ENCODE measurements at regions not wholly inside any gene's neighbourhood (a gene's known extent, or its start where the extent isn't known, plus 50 kb on each side); places are given as distances from the start of the nearest gene placed in this dataset.

DNA sequence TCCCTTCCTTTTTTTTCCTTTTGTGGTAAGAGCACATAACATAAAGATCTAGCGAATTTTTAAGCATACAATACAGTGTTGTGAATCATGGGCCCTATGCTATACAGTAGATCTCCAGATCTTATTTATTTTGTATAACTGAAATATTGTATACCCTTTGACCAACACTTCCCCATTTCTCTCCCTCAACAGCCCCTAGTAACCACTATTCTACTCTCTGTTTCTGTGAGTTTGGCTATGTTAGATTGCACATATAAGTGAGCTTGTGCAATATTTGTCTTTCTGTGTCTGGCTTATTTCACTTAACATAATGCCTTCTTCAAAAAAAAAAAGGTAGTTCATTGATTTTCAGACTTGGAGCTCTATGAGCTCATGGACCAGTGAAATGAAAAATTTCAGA is 180.5 kb downstream of the C11orf91 start:
- DNase-seq, result no peak

DNA sequence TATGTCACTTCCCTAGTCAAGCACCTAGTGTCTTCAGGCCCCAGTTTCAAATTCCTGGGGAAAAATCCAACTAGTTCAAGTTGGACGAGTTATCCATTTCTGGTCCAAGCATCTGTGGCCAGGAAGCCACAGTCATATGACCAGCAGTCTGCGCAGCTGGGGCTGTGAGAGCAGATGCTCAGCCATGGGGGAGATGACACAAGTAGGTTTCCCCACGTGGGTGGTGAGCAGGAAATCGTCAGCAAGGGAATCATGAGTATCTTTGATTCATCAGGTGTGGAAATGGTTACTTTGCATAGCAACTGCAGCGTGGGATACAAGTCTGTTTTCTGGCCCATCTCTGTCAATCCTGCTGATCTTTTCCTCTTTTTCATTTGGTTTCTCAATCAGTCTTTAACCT is 185.3 kb downstream of the C11orf91 start:
- DNase-seq, result no peak

DNA sequence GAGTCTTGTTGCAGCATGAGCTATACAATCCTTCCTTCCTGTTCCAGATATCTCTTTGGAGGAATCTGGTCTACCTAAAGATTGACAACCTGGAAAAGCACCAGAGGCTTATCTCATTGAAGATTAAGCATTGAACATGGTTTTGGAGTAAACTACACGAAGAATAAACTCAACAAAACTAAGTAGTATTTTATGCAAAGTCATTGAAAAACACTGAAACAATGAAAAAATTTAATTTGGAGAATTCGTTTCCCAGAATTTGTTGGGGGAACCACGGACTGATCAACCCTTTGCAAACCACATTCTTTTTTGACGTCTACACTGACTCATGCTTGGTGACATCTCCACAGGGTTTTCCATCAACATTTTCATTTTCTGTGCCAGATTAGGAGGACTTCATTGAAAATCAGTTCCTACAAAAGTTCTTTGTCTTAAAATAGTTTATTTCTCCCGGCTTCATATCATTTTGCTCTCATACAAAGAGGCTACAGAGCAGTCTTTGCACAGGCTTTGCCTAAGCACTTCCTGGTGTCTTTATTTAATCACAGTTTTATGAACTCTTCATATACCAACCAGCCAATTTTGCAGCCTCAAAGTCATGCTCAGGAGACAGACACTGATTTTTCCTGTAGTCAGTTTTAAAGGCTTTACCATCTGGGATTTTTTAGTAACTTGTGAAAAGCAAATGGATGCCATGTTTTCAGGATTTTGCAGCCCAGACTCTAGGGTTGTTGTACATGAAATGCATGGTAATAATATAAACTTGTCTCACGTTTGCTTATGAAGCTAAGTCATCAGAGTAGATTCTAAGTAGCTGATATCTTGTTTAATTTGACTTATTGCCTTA is 186.3 kb downstream of the C11orf91 start:
- DNase-seq, result no peak

DNA sequence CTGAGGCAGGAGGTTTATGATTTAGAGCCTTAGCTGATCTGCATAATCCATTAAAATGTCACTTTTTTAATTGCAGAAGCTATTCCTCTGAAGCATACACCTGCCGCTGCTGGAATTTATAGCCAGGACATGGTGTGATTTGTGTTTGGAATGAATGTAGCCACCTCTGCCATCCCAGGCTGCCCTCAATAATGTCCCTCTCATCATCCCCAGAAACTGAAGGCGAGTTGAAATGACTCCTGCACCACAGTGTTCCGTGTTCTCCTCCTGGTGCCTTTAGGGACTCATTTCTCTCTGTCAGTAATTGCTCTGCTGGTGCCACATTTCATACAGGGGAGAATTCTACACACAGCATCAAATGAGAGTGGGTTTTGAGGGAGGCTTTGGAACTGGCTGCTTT is 191.0 kb downstream of the C11orf91 start:
- DNase-seq, result no peak

DNA sequence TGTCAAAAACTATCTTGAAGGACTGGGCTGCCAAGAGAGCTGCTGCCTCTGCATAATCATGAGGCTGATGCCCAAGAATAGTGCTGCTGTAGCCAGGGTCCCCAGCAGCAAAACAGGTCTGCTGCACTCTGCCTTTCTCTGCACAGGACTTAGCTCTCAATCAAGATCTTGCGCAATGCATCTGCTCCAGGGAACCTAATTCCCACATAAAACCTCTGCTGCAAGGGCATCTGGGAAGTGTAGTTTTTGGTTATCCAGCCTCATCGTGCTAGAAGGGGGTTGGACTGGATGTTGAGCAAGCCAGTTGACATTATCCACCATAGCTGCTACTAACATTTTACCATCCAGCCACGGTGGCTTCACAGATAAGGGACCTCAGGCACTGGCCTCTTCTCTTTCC is 192.7 kb downstream of the C11orf91 start:
- no peak for DNase-seq

DNA sequence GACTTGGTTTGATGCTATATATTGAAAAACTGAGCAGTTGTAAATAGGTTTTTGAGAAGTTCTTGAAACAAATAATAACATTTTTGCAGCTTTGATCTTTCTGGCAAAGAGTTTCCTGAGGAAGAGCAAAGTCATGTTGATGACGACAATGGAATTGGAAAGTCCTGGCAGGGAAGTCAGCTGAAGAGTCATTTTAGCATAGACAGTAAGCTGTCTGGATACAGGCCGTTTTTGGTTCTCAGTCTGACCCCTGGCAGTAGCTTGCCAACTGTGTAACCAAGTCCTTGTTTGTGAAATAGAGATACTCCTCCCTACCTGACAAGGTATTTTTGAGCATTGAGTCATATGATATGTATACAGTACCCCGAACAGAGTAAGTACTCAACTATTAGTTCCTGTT is 193.3 kb downstream of the C11orf91 start:
- DNase-seq, result no peak

DNA sequence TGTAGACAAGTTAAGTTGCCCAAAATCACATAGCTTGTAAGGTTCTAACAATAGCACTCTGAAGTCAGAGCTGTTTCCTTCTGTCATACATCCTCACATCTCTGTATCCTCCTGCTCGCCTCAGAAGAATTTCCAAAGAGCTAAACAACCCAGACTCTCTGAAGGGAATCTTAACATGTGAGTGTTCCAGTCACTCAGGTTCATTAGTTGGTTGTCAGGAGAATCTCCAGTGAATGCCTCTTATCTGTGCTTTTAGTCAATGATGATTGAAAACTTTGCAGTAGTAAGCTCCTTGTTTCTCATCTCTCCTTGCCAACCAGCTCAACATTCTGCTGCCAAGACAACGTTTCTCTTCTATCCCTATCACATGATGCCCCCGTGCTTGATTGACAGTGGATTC is 195.5 kb downstream of the C11orf91 start:
- DNase-seq, result no peak

DNA sequence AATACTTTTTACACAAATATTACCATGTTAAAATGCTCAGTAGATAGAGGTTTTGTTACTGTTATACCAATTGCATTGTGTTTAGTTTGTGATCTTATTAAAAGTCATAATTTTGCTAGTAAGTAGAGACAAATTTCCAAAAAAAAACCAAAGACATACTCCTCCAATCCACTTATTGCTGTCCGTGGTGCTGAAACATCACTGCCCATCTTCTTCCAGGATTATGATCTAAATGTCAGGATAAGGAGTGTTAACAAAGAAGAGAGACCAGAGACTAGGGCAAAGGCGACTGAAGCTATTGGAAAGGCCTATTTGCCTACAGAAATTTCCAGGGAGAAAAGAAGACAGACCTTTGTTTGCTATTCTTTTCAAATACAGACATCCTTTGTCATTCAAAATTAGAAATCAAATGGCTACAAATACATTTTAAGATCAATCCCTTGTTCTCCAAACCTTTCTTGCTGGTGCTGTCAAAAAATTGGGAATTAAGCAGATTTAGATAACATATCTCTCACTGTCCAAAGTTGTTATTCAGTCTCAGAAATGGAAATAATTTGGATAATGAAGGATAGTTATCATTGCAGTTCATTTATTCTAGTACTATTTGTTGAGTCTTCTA is 199.7 kb downstream of the C11orf91 start:
- no peak for DNase-seq

DNA sequence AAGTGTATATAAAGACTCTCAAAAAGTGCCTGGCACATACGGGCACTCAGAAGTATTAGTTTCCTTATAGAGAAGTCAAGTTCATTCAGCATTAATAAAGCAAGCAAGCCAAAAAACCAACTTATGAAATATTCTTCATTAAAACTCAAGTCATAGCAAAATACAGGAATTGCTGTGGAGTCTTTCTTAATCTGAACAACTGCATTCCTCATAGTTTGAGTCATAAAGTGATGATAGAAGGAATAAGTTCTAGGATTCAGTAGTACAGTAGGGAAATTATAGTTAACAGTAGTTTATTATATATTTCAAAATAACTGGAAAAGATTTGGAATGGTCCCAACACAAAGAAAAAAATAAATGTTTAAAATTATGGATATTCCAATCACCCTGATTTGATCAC is 200.3 kb downstream of the C11orf91 start:
- DNase-seq, result no peak

DNA sequence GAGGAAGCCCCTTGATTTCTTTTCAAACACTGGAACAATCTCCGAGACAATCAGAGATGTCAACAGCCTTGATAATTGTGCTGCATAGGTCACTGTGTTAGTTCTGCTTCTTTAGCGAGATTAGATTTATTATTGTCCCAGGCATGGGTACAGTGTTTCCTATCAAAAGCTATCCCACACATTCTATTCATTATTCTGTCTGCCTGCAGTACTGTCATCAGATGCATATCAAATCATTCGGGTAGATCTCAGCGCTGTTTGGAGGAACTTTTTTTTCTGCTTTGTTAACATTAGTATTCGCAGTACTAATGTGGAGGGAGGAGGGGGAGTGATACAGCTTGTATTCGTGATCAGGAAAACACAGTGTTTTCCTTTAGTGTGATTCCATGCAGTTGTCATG is 208.0 kb downstream of the C11orf91 start:
- no peak for DNase-seq

DNA sequence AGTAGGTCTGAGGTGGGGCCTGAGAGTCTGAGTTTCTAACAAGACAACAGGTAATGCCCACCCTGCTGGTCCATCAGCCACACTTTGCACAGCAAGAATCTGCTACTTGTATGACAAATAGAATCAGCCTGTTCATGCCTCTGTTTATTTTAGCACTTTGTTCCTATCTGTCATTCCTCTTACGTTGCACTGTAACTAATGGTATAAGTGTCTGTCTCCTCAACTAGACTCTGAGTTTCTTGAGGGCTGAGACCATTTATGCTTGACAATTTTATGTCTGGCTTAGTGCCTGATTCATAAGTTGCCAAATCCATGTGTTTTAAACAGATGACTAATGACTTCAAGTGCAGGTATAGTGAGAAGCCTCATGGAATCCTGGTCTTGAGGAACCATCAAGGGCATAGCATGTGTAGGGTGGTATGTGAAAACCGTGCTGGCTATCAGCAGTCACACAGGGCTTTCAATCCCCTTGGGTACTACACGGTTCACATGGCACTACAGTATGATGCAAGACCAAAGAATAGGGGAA is 209.7 kb downstream of the C11orf91 start:
- DNase-seq, result no peak

DNA sequence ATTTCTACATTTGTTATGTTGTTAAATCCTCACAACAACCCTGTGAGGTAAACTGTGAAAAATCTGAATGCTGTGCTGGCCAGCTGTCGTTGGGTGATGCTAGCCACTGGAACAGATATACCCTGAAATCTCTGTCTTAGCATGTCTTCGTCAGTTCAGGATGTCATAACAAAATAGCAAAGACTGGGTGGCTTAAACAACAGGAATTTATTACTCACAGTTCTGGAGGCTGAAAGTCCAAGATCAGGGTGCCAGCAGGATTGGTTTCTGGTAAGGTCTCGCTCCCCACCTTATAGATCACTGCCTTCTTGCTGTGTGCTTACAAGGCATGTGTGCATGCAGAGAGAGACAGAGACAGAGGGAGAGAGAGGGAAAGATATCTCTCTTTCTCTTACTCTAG is 211.7 kb downstream of the C11orf91 start:
- no peak for DNase-seq

DNA sequence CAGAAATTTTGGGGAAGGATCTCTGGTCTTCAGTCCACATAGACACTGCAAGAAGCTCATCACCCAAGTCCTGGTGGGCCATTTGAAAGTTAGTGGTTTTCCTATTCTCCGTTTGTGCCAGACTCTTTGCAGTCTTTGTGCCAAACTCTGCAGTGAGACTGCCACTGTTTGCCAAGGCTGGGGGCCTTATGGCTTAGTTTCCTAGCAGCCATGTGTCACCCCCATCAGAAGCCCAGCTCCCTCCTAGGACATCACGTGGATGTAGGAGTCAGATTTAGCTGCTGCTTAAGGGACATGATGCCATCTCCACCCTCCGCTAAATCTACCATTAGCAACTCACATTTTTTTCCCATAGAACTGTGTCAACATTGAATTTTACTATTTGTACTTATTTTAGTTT is 220.0 kb downstream of the C11orf91 start:
- no peak for DNase-seq

DNA sequence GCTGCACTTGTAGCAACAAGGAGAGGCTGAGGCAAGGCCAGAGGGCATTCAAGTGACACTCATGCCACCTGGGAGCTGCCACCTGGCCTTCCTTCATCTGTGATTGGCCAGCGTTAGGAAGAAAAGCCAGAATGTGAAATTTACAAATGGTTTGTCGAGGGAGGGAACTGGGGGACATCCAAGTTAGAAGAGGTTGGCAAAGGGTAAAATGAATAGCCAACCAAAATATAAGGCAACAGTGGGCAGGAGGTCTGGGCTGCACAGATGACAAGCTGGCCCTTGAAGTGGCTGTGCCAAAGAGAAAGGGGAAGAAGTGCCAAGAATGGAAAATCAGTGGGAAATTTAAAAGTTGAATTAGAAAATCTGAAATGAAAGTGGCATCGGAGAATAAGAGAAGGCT is 221.4 kb downstream of the C11orf91 start:
- DNase-seq, result no peak

DNA sequence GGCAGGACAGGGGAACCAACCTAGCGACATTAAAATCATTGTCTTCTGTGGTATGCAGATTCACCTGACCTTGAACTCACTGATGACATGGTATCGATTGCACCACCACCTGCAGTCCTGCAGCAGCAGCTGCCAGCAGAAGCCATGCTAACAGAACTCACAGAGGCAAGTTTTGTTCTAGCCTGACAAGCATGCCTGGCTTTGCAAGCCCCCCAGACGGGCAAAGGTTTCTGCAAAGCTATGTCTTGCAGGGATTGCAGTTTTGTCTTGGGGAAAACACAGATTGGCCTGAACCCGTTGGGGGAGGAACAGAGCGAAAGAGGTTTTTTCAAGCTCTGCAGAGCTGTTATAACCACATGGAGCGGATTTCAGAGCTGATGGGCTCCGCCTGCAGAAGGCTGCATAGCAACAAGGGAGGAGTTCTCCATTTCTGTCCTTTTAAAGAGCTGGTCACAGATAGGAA is 221.0 kb downstream of the HIPK3 start:
- no peak for DNase-seq

DNA sequence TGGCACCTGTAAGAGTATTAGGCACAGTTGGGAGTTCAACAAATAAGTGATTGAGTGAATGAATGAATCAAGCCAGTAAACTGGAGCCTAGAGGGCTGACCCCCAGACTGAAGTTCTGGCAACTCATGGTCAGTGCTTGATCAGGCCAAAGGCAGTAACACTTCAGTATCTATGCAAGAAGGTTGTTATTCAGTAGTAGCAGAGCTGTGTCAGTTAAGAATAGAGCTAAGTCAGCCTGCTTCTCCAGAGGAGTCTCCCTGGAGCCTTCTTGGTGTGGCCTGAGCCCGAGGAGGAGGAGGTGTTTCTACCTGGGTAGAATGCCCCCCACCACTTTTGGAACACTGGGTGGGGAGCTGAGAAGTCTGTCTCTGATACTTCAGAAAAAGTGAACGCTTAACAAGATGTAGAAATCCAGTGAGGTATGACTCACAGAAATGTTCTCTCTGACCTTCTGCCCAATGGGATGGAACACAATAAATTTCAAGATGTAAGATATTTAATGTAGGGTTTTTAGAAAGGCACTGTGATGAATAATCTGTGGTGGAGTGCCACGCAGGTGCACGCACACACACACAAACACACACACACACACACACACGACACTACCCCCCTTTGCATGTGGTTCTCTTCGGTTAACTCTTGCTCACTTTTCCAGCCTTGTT is 219.9 kb downstream of the HIPK3 start:
- no peak for DNase-seq

DNA sequence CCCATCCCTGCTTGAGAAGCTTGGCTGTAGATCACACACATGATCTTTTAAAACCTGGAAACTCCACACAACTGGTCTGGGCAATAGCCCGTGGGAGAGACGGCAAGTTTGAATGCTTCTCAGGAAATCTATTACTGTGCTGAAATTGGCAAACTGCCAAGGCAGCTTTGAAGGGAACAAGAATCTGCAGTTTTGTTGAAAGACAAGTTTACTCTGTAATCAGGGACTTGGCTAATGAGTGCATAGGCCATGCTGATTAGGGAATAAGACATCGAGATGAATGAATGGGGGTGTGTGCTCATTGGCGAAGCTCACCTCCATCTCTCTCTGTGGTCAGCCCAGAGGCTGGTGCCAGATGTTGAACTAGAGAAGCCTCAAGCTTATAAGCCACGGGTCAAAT is 218.8 kb downstream of the HIPK3 start:
- DNase-seq, result no peak

DNA sequence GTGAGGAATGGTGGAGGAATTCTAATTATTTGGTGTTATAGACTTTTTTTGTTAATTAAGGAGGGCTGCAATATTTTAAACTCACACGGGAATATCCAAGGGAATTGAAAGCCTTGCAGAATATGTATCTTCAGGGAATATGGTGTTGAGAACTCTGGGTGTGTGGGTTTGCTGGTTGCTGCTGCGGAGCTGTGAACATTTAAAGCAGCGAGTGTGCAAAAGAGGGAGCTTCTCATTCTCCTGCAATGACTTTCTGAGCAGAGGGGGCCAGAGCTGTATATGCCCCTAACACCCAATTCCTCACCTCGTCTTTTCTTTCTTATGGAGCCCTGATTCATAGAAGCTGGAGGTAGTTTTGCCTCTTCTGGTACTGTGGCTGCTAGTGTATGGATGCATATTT is 217.7 kb downstream of the HIPK3 start:
- no peak for DNase-seq

DNA sequence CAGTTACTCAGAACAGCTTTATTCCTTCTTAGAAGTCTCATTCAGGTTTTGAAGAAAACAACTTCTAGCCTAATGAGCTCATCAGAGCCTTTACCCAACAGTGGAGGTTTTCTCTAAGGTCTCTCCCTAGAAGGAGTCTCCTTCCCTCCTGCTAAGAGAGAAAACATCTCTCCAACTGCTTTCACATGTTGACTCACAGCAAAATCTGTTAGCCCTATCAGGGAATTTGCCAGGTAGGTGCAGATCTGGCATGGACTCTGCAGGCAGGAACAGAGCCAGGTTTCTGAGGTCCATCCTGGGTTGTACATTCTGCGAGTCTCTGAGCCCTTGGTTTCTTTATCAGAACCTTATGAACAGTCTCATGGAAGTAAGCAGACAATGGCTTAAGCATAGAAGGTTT is 214.4 kb downstream of the HIPK3 start:
- DNase-seq, result no peak

DNA sequence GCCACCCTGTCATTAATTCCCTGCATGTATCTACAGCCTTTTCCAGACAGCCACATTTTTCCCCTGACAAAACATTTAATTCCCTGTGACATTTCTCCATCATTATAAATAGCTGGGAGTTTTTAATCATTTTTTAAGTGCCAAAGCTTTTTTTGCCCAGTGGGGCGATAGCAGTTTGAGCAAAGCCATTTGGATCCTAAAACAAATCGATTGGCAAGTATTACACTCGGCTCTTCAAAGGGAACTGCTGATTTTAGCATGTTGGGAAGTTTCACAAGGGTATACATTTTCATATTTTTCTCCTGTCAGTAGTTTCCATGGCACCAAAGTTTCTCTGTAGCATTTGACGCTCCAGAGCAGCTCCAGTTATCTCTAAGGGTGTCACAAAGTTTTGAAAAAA is 210.8 kb downstream of the HIPK3 start:
- DNase-seq, result no peak

DNA sequence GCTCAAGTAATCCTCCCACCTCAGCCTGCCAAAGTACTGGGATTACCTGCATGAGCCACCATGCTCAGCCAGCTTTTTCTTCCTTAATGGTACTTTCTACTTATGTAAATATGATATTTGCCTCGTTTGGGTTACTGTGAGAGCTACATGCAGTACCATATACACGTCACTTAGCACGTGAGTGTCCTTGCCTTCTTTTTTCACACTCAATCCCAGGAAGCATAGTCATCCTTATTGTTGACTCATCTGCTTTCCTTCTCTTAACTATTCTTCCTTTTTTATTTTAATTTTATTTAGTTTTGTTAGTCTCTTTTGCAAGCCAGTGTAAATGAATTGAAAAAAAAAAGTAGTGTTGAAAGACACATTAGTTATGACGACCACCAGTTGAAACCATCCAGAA is 205.9 kb downstream of the HIPK3 start:
- no peak for DNase-seq

DNA sequence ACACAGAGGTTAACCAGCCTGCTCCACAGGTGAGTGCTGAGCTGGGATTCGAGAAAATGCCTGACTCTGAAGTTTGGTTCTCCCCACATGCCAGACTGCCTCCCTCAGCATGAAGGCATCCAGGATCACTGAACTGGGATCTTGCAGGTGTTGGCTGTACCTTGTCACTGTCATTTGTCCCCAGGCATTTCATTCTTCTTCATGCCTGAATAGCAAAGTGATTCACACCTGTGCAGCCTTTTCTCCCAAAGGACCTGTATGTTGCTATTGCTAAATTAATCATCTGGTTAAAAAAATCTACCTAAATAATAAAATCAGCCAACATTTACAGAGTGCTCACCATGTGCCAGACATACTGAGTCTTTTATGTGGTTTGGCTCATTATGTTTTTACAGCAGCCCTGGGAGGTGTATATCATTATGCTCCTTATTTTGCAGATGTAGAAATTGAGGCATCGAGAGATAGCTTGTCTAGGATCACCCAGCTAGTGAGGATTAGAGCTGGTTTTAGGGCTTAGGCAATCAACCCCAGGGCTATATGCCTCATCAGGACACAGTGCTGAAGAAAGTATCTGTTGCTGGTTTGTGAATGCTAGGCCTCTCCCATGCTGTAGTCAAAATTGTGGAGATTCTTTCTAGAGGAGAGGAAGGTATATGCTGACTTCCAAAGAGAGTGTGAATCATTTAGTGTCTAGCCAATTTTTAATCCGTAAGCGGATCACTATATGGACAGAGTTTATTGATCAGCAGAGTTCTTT is 204.4 kb downstream of the HIPK3 start:
- DNase-seq, result no peak

DNA sequence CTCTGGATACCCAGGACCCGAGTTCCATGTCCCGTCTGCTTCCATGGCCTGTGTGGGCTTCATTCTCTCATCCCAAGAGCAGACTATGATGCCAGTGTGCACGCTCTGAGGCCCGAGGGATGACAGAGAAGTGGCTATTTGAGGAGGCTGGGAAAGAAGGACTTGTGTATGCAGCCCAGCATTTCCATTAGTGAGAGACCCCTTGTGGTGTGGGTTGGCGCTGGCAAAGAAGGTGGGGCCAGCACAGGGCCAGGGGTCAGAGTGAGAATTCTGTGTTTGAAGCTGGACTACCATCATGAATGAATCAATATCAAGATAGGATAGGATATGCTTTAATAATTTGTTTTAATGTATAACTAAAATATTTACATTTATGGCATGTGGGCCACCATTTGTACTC is 200.8 kb downstream of the HIPK3 start:
- no peak for DNase-seq

Measured in activated CD4-positive, alpha-beta T cell treated with anti-CD3 and anti-CD28 coated beads, Interleukin-2, Interleukin-6, amounts not matched to agents 100 ng/mL and 50 ng/mL, durations not matched to agents 16 hours and 8 hours (primary cell).